MM.1S (cell line): ENCODE measurements at regions not wholly inside any gene's neighbourhood (a gene's known extent, or its start where the extent isn't known, plus 50 kb on each side); places are given as distances from the start of the nearest gene placed in this dataset.

Experiments
- DNase-seq: peaks from one replicate; pipeline ENCODE4 v3.0.0-alpha.2; 2015
- H2AFZ ChIP-seq: fragments of 300-600 bp; sonication (generic); 2 replicates; pipeline ENCODE4 v1.6.0; 2016; ENCODE audit warnings: antibody characterized with exemption, low read length
- H3F3A ChIP-seq: fragments of 300-600 bp; sonication (generic); 2 replicates; pipeline ENCODE4 v1.6.1; 2016; ENCODE audit warnings: mild to moderate bottlenecking, antibody characterized with exemption, low read length, moderate library complexity, mixed read lengths; ENCODE audit not compliant: insufficient read depth
- H3K27ac ChIP-seq: fragments of 300-600 bp; sonication (generic); 2 replicates; pipeline ENCODE4 v1.5.1; 2016; ENCODE audit warnings: mild to moderate bottlenecking, low read length
- H3K27me3 ChIP-seq: fragments of 300-600 bp; sonication (generic); replicated peaks from 2 replicates; pipeline ENCODE4 v1.6.0; 2016; ENCODE audit warnings: low read length; ENCODE audit not compliant: insufficient read depth
- H3K36me3 ChIP-seq: fragments of 300-600 bp; sonication (generic); replicated peaks from 2 replicates; pipeline ENCODE4 v1.6.1; 2016; ENCODE audit warnings: mild to moderate bottlenecking, low read length, mixed read lengths; ENCODE audit not compliant: insufficient read depth
- H3K4me1 ChIP-seq: fragments of 300-600 bp; sonication (generic); 2 replicates; pipeline ENCODE4 v1.6.1; 2016; ENCODE audit warnings: low read length, mixed read lengths
- H3K4me2 ChIP-seq: fragments of 300-600 bp; sonication (generic); 2 replicates; pipeline ENCODE4 v1.6.0; 2016; ENCODE audit warnings: low read depth, low read length
- H3K4me3 ChIP-seq: fragments of 300-600 bp; sonication (generic); 2 replicates; pipeline ENCODE4 v1.5.1; 2016; ENCODE audit warnings: low read length, mixed read lengths
- H3K79me2 ChIP-seq: fragments of 300-600 bp; sonication (generic); 2 replicates; pipeline ENCODE4 v1.6.1; 2016; ENCODE audit warnings: mixed run types, low read length, mixed read lengths
- H3K9ac ChIP-seq: fragments of 300-600 bp; sonication (generic); 2 replicates; pipeline ENCODE4 v1.6.1; 2016; ENCODE audit warnings: low read length, mixed read lengths
- H3K9me2 ChIP-seq: fragments of 300-600 bp; sonication (generic); replicated peaks from 2 replicates; pipeline ENCODE4 v1.6.1; 2016; ENCODE audit warnings: mild to moderate bottlenecking, low read length, mixed read lengths; ENCODE audit not compliant: insufficient read depth
- H3K9me3 ChIP-seq: fragments of 300-600 bp; sonication (generic); replicated peaks from 2 replicates; pipeline ENCODE4 v1.6.1; 2016; ENCODE audit warnings: mild to moderate bottlenecking, low read length, mixed read lengths; ENCODE audit not compliant: insufficient read depth
- H4K20me1 ChIP-seq: fragments of 300-600 bp; sonication (generic); 2 replicates; pipeline ENCODE4 v1.6.1; 2016; ENCODE audit warnings: mild to moderate bottlenecking, low read length, moderate library complexity, mixed read lengths; ENCODE audit not compliant: insufficient read depth
- CTCF ChIP-seq: fragments of 300-600 bp; sonication (generic); IDR thresholded peaks from 2 replicates; pipeline ENCODE4 v1.5.1; 2016; ENCODE audit warnings: antibody characterized with exemption, low read length, mixed read lengths
- EZH2 ChIP-seq: fragments of 300-600 bp; sonication (generic); optimal IDR thresholded peaks from 2 replicates; pipeline ENCODE3; 2017; ENCODE audit warnings: low read depth, mild to moderate bottlenecking, antibody characterized with exemption, low read length, mixed read lengths
- EZH2phosphoT487 ChIP-seq: fragments of 300-600 bp; sonication (generic); IDR thresholded peaks from 2 replicates; pipeline ENCODE4 v1.6.1; 2018; ENCODE audit warnings: antibody characterized with exemption, low read length

- Histone ChIP-seq H3F3A (peaks cover 7% of the 10 kb centered on the region), H3K4me3 (no peak overlapping the region), H3K27ac (no peak overlapping the region), H2AFZ (no peak overlapping the region), H3K9me2 (no peaks in the 10 kb centered on the region), H3K4me1 (peaks cover 13% of the 10 kb centered on the region), H3K36me3 (no peaks in the 10 kb centered on the region), H3K4me2 (no peak overlapping the region), H3K9ac (no peak overlapping the region), H4K20me1 (no peaks in the 10 kb centered on the region), H3K79me2 (no peaks in the 10 kb centered on the region), H3K27me3 (no peaks in the 10 kb centered on the region), H3K9me3 (no peaks in the 10 kb centered on the region)
- TF ChIP-seq EZH2phosphoT487 (no peak), CTCF (no peak), EZH2 (no peak)
- DNase-seq: no peak
Observed at GRCh38 chr14:71284048-71284447, 376.8 kb downstream of the PCNX1 start.

GRCh38 chr14:71286126-71286525 lies 378.9 kb downstream of the PCNX1 start:
- Histone ChIP-seq H3K27ac (no peak overlapping the region), H4K20me1 (no peaks in the 10 kb centered on the region), H3K79me2 (no peaks in the 10 kb centered on the region), H3K36me3 (no peaks in the 10 kb centered on the region), H3K9me3 (no peaks in the 10 kb centered on the region), H3F3A (peaks cover 20% of the 10 kb centered on the region), H3K4me2 (no peak overlapping the region), H3K27me3 (no peaks in the 10 kb centered on the region), H3K9me2 (no peaks in the 10 kb centered on the region), H2AFZ (no peak overlapping the region), H3K4me3 (no peak overlapping the region), H3K9ac (no peak overlapping the region), H3K4me1 (peaks cover 25% of the 10 kb centered on the region)
- no peak for TF ChIP-seq CTCF
- no peak for TF ChIP-seq EZH2
- no peak for TF ChIP-seq EZH2phosphoT487
- DNase-seq: no peak

GRCh38 chr14:71287567-71287966 lies 380.3 kb downstream of the PCNX1 start:
- Histone ChIP-seq H3K36me3 (no peaks in the 10 kb centered on the region), H4K20me1 (no peaks in the 10 kb centered on the region), H3K4me2 (no peak overlapping the region), H2AFZ (no peak overlapping the region), H3K9me3 (no peaks in the 10 kb centered on the region), H3K27ac (no peak overlapping the region), H3F3A (peaks cover 20% of the 10 kb centered on the region), H3K27me3 (no peaks in the 10 kb centered on the region), H3K79me2 (no peaks in the 10 kb centered on the region), H3K4me3 (no peak overlapping the region), H3K4me1 (peaks cover 34% of the 10 kb centered on the region), H3K9ac (no peak overlapping the region), H3K9me2 (no peaks in the 10 kb centered on the region)
- no peak for TF ChIP-seq EZH2phosphoT487
- DNase-seq: no peak

GRCh38 chr14:71289536-71289935 lies 382.3 kb downstream of the PCNX1 start:
- H3K4me1 ChIP-seq: peaks cover 34% of the 10 kb centered on the region
- peak overlapping the region; percentile 15; the same call in 1 of the 2 replicates for H3K4me2 ChIP-seq
- no peaks in the 10 kb centered on the region for H3K9me3 ChIP-seq
- peak overlapping the region; percentile 33 for H3K9ac ChIP-seq
- H3K79me2 ChIP-seq: no peaks in the 10 kb centered on the region
- no peaks in the 10 kb centered on the region for H3K27me3 ChIP-seq
- no peak for TF ChIP-seq EZH2phosphoT487
- peak; percentile 91 for DNase-seq
- H3K4me3 ChIP-seq: no peak overlapping the region
- no peaks in the 10 kb centered on the region for H3K9me2 ChIP-seq
- peaks cover 20% of the 10 kb centered on the region for H3F3A ChIP-seq
- no peaks in the 10 kb centered on the region for H3K36me3 ChIP-seq
- no peaks in the 10 kb centered on the region for H4K20me1 ChIP-seq
- no peak overlapping the region for H2AFZ ChIP-seq
- peak overlapping the region; percentile 93 for H3K27ac ChIP-seq
